HG03025 (cell line): ENCODE measurements at regions not wholly inside any gene's neighbourhood (a gene's known extent, or its start where the extent isn't known, plus 50 kb on each side); places are given as distances from the start of the nearest gene placed in this dataset.
"Not testable (repeated sequence)": the region's sequence is repeated elsewhere in the genome, so short reads cannot be mapped to it uniquely, and the experiment has no call there.

ENCODE experiments used
- ATAC-seq: cut with Tn5 transposase; IDR thresholded peaks from one replicate; pipeline ENCODE4 v1.9.1; 2021; ENCODE audit warnings: mild to moderate bottlenecking, moderate library complexity; ENCODE audit not compliant: unreplicated experiment, low FRiP score

GRCh38 chr9:22508354-22508753, 61.7 kb downstream of the DMRTA1 start:
- ATAC-seq, result not testable (repeated sequence)

DNA sequence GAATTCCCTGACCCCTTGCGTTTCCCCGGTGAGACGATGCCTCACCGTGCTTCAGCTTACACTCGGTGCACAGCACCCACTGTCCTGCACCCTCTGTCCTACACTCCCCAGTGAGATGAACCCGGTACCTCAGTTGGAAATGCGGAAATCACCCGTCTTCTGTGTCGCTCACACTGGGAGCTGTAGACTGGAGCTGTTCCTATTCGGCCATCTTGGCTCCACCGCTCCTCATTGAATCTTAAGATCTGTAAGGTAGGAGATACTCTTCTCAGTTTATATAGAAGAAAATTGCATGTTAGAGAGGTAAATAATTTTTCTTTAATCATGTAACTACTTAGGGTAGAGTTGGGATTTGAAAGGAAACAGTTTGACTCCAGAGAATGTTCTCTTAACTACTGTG, 62.2 kb downstream of the DMRTA1 start:
- no peak for ATAC-seq

DNA sequence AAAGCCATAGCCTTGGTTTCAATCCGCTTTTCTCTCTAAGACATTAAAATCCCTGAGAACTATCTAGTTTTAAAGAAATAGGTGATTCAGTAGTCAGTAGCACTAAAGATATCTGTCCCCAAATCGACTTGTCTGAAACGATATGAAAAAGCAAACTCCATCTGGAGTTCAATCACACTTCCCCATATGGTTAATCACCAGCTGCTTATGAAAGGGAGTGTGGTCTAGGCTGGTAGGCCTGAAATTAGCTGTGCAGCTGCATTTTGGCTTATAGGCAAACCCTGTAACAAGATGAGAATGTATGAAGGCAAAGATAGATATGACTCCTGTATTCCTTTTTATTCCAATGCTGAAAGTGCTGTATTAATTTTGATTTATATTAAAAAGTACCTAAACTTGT, 65.9 kb downstream of the DMRTA1 start:
- peak; percentile 49 for ATAC-seq

DNA sequence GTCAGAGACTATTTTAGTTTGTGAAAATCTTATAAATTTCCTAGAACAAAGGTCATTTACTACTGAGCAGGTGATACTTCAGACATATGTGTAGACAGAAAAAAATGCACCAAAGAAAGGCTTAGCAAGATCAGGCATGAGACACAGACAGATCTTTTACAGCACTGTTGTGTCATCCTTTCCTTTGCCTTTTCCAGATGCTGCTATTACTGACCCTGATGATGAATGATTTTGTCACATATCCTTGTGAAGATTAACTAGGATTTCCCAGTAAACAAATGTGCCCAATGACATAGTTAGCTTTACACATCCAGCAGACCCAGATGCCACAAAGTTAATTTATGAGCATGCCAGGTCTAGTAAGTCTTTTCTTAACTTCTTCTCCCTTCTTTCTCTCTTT, 68.2 kb downstream of the DMRTA1 start:
- ATAC-seq, result no peak

GRCh38 chr9:22522206-22522740, 75.6 kb downstream of the DMRTA1 start:
- ATAC-seq, result no peak

GRCh38 chr9:22528485-22528884, 81.9 kb downstream of the DMRTA1 start:
- no peak for ATAC-seq

DNA sequence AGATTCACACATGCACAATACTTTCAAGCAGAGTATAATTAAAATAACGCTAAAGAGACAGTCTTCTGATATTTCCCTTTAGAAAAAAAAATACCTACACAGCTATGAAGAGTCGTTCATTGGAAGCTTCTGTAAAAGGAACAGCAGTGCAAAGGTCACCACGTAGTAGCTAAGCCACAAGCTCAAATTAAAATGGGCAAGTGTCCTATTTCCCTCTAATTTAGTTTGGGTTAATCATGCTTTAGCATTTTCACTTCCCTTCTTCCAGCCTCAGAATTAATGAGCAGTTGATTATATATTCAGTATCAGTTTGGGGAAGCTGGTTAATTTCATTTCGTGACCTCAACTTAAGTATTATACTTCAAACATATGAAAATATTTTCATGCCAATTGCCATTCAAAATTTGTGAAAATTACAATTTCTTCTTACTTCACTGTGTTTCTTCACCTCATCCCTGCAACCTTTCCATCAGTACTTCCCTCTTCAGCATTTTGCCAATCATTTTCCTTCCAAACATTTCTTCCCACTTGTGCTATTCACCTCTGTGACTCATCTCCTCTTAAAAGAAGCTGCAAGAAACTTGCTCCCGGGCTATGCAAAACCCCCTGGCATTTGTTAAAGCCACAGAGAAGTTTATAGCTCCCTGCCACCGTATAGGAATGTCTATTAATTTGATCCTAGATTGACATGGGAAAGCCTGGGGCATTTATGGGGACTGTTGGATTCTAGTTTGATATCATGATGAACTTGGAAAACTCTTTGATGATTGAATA, 83.0 kb downstream of the DMRTA1 start:
- ATAC-seq, result no peak

- no peak for ATAC-seq
These were observed 89.2 kb downstream of the DMRTA1 start for GRCh38 chr9:22535780-22536179.

DNA sequence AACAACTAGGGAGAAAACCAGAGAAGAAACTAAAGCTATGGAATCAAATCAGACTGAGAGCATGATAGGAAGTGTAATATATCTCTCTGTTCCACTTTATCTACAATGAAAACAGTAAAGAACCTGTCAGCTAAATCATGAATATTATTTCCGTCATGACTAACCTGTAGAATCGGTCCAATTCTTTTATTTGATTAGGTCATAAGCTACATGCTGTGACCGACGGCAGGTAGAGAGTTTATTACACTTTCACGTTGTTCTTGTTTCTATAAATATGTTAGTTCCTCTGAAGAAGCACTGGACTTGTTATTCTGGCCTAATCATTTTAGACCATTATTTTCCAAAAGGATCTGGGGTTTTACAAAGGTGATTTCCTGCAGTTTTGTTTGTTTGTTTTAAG, 91.1 kb downstream of the DMRTA1 start:
- ATAC-seq, result no peak

DNA sequence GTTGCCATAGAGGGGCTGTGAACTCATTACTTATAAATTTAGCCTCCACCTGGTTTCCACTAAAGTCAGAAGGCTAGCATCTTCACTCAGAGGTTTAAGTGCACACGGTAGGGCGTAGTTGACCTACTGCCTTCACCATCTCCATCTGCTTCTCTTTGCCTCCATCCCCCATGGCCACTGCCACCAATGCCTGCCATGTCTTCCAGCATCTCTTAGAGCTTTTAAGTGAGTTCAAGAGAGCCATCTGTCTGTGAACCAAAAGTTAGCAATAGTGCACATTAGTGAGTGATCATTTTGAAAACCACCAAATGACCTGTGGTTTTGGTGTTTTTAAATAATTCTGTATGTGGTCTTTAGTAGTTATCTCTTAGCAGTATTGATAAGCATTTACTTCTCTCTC, 102.0 kb downstream of the DMRTA1 start:
- no peak for ATAC-seq

GRCh38 chr9:22574740-22575139, 128.1 kb downstream of the DMRTA1 start:
- ATAC-seq, result no peak

DNA sequence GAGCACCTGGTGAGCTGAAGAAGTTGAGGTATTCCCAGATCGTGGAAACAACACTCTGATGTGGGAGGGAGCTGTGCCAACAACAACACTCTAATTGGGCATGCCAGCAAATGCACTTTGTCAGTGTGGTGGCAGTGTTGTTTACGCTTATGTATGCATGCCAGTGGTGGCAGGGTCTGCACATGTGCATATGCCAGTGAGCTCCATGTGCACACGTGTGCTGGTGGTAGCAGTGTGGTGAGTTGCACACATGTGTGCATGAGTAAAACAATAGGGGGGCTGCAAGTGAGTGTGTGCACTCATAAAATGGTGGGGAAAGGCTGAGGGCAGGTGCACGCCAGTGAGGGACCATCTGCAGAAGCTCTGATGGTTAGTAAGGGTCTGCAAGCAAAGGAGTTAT, 134.2 kb downstream of the DMRTA1 start:
- no peak for ATAC-seq

DNA sequence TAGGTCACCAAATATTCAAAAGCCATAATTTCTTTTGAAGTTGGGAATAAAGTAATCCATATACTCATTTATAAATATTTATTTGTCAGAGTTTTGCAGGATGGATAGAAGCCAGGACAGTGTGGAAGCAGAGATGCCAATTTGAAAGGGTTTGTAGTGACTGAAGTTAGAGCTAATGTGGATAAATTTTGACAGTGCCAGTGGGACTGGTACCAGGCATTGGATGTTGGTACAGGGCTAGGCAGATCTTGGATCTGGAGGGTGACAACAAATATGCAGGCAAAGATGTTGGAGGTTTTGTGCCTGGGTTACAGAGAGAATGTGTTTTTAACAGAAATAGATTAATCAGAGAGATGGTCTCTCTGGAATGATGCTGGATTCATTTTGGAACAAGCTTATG, 135.6 kb downstream of the DMRTA1 start:
- no peak for ATAC-seq

DNA sequence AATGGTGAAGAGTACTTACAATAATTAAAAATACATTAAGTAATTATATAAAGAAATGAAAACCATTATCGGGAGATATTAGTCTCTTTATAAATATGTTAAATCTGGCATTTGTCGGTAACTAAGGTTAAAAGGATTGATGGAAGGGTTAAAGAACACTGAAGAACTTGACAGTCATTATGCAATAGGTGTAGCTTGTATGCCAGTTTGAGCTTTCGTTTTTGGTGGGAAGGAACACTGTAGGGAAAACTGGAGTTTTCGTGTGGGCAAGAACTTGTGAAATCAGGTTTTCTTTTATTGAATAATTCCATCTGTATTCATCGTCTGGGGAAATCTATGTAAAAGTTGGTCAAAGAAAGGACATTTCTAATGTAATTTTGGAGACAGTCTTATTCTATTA, 142.3 kb downstream of the DMRTA1 start:
- ATAC-seq, result no peak

DNA sequence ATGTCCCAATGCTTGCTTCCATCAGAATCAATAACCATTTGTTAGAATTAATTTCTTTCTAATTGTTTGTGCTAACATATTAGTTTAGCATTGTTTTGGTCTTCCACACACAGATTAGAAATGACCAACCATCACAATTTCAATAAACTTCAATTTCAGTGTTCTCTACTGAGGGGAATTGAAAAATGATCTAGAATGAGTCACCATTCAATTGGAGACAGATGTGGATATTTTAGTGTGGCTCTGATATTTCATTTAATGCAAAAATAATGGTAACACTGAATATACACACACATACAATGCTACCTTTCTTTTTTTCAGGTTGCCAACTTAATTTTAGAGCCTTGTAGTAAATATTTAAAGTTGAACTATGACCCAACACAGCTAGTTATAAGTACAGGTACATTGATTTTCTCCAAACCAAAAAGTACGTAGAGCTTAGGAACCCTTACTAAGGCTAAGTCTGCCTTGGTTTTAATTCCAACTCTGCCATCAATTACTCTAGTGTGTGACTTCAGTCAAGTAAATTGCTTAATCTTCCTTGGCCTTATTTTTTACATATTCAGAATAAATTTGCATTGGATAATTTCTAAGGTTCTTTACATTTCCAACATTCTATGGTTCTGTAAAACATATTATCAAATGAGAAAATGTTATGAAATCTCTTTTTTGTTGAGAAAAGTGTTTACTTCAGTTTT, 143.9 kb downstream of the DMRTA1 start:
- no peak for ATAC-seq

DNA sequence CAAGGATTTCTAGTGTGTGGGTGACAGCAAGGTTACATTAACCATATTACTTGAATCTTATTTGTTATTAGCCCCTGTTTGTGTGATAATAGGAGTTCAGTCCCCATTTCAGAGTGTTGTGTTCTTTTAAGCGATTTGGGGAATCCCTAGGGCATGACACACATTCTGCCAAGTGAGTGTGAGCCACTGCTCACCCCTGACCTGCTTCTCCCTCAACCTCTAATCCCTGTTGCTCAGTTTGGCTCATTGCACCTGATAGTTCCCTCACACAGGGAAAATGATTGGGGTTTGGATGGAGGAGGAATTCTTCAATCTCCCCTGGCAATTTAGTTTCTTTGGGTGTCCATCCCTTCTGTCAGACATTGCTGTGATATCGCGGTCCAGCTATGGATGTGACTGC, 149.2 kb downstream of the DMRTA1 start:
- no peak for ATAC-seq

GRCh38 chr9:22617156-22617555, 170.5 kb downstream of the DMRTA1 start:
- ATAC-seq, result no peak

DNA sequence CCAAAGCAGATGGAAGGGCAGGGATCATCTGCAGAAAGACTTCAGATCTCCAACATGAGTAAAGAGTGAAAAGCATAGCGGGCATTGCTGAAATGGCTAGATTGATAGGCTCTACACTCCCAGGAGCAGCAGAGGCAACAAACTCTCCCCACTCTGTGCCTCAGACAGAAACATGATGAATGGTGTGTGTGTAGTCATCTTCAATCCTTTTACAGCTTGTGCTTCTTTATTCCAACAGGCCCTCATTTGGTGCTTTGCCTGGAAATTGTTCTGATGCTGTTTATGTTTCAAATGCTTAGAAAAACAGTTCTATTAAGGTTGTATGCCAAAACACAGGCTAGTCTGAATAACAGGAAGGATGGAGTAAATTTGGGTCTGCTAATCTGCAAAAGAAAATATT, 176.2 kb downstream of the DMRTA1 start:
- ATAC-seq, result no peak

DNA sequence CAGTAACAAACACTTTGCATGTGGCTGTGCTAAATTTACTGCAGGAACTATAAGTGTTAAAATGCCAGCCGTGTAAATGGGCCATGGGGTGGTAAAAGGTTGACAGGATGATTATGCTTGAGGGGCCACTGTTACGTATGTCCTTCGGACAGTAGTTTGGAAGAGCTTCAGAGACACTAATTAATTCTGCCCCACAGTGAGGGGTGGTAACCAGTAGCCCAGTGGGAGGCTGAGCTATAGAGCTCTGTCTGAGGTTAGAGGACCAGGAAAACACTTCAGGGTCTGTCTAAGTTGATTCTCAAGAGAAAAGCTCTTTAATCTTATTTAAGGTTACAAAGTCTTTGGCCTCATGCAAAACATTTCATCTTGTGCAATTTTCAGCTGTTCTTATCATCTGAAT, 176.6 kb downstream of the DMRTA1 start:
- ATAC-seq, result no peak

DNA sequence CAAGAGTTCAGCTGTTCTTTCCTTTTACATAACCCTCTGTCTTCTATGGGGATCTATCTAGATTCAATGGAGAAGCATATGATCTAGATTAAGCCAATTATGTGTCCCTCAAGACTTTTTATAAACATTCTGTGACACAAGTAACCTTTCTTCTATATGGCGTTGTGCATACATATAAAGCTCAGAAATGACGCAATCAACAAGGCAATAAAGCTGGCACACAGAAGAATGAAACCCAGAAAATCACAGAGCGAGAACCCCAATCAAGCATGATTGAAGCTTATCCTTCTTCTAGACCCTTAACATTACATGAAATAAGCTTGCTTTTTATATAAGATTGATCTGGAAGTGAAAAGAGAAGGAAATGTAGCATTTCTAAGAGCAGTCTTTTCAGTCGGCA, 178.9 kb downstream of the DMRTA1 start:
- no peak for ATAC-seq

DNA sequence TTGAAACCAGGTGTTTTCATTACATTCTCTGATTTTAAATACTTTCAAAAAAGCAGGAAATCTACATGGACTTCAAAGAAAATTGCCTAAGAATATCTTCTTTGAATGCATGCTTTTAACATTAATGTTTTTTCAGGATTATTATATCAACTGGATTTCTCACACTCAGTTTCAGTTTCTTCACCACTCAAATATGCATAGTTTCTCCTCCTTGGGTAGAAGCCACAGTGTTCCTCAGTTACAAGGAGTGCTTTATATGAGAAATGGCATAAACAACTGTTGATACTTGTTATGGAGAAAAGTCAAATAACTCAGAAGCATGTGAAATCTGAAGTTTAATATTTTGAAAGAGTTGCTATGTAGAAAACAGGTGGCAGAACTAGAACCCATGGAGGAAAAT, 196.9 kb downstream of the DMRTA1 start:
- no peak for ATAC-seq

DNA sequence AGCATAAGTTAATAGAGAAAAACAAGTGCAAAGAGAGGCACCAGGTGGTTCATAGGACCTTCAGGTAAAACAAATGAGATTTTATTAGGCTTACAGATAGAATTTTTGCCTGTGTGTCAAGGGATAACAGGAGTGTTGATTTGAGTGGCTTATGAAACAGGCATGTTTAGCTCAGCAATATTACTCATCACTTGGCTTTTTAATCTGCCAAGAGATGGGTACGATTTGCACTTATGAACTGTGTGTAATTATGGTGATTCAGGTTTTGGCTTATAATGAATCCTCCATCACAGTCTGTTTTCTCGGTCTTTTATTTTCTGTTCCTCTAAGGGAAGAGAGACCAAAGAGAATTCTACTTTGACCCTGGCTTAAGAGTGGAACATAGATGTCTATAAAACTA, 199.3 kb downstream of the DMRTA1 start:
- ATAC-seq, result no peak
